ENCODE measurements at regions not wholly inside any gene's neighbourhood (a gene's known extent, or its start where the extent isn't known, plus 50 kb on each side); places are given as distances from the start of the nearest gene placed in this dataset.

DNA sequence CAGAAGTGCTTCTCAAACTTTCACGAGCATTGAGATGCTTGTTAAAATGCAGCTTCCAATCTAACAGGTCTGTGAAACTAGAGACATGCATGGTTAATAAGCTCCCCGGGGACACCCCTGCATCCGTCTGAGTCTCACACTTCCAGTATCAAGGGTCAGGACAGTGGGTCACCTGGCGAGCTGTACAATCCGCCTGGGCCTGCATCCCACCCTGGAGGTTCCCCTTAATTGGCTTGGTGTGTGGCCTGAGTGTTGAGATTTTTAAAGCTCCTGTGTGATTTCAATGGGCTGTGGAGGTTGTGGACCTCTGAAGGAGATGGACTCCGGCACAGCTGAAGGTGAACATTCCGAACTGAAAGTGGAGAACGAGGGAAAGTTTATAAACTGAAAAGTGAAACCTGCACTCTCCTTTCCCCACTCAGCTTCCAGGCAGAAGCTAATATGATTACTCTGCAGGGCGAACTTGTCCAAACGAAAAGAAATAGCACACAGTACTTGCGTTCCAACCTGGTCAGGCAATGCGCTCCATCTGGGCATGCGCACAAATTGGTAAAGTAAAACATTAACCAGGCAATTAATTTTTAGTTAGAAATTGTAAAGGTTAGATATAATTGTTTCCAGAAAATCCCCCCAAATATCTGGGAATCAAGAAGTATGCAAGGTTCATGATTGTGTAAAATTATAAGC lies 191.7 kb upstream of the ALKAL2 start:
- DNase-seq: no peak

DNA sequence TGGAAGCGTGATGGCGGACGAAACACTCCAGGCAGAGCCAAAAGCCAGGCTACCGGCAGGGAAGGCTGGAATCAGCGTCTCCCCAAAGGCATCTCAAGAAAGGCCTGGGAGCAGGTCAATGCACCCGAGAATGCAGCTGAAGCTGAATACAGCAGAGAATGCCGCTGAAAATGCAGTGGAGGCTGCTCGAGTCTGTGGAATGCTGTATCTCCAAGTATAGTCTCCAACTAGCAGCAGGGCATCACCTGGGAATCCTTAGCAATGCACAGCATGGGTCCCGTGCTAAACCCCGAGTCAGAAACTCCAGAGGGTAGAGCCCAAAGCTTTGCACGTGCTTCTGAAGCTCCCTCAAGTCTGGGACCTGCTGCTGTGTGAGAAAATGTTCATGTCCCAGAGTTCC lies 191.1 kb upstream of the ALKAL2 start:
- DNase-seq: no peak

DNA sequence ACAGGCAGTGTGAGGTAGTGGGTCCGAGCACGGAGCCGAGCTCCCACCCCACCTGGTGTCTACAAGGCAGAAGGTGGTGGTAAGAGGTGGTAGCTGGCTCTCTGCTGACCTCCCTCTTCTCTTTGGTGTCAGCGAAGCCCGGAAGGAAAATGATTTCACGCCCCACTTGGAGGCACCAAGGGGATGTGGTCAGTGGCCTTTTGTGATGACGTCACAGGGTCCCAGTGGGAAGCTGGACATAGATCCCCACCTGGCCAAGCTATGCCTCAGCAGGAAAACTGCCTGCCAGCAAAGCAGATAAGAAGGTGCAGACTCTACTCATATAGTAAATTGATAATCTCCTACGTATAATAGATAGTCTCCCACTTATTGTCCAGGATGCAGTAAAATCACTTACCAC lies 183.7 kb upstream of the ALKAL2 start:
- DNase-seq: no peak

DNA sequence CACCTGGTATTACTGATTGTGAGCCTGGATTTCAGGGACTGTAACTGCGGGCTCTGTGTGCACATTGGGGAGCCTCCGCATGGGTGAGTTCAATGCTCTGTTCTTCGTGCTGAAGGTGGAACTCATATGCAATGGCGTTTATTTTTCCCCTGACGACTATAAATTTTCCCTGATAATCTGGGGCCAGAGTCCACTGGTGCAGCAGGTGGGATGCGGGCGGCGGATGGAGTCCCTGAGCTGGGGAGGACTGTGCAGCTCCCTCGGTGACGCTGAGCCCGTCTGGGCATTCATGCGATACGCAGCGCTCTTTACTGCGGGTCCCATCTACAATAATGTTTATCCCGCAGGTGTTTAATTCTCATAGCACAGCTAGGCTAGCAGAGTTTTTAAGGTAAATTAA lies 181.6 kb upstream of the ALKAL2 start:
- no peak for DNase-seq

DNA sequence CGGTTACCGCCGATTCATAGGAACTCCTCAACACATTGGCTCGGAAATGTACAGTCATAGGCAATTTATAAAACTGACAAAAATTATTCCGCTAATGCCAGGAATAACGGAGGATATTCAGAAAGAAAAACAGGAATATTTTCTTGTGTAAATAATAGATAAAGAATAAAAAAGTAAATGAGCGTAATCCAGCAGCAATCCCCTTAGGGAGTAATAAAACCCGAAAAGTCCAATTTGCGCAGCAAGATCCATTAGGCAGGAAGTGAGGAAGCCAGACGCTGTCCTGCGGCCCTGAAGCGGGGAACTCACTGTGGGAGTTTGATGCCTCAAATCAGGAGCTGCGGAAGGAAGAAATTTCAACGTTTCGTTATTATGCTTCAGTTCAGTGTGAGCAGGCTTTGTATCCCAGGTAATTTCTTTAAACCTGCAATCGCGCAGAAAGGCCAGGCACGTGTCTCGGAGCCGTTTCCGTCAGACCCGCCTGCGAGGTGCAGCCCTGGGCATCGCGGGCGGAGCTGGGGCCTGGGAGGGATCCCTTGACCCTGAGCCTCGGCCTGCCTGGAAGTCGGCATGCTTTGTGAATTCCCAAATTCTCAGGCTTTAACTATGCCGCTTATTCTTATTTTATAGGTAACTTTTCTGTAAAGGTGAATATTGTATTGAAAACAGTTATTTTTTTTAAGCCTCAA lies 180.9 kb upstream of the ALKAL2 start:
- DNase-seq: no peak

DNA sequence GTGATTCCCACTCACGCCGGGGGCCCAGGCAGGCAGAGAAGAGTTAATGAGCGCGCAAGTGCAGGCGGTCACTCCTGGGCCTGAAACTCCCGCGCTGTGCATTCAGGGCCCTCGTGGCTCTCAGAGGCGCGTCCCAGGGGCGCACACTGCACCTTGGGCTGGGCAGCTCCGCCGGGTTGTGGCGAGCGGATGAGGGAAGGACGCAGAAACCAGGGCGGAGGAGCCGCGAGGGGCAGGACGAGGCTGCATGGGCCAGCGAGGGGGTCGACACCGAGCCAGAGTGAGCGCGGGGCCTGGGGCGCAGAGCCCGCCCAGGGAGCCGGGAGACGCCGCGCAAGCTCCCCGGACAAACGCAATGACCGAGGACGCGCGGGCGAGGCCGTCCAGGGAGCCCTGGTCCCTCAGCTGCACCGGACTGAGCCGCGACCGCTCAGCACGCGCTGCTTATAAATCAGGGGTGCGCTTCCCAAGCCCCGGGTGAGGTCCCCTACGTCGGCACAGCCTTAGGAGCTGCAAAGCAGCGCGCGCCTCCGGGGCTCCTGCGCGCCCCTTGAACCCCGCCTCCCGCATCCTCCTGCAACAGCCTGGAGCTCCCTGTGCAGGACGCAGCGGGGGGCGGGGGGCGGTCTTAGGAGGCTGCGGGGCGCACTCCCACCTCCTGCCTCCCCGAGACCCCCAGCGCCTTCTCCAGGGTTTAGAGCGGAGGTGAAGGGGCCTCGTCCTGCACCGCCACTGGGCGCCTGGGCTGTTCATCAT lies 180.2 kb upstream of the ALKAL2 start:
- DNase-seq: no peak

DNA sequence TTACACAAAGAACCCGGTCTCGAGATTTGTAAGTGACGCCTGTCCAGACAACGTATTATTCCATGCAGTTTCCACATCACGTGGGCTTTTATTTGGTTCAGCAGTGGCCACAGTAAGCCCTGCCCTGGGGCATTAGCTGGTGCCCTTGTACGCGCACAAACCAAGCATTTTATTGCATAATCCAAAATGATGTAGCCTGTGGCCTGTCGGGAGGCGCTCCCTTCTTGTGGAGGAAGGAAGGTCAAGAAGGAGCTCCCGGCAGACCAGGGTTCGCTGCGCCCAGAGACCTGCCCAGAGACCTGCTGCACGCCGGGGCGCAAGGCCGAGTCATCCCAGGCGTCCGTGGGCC lies 179.6 kb upstream of the ALKAL2 start:
- DNase-seq: no peak

DNA sequence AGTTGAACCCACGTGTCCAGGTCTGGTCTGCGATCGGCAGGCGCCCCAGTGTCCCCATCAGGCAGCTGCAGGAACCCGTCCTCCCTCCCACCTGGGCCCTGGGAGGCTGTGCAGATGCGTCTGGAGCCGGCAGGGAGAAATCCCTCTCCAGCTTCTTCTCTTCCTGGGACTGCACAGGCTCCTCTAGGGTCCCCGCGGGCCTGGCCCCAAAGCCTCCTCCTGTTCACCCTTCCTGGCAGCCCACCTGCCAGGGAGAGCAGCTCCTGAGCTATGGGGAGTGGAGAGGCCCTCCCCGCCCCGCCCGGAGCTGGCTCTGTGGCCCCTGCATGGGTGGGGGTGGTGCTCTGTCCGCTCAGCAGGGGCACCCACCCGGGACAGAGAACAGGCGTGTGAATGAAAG lies 179.2 kb upstream of the ALKAL2 start:
- no peak for DNase-seq

DNA sequence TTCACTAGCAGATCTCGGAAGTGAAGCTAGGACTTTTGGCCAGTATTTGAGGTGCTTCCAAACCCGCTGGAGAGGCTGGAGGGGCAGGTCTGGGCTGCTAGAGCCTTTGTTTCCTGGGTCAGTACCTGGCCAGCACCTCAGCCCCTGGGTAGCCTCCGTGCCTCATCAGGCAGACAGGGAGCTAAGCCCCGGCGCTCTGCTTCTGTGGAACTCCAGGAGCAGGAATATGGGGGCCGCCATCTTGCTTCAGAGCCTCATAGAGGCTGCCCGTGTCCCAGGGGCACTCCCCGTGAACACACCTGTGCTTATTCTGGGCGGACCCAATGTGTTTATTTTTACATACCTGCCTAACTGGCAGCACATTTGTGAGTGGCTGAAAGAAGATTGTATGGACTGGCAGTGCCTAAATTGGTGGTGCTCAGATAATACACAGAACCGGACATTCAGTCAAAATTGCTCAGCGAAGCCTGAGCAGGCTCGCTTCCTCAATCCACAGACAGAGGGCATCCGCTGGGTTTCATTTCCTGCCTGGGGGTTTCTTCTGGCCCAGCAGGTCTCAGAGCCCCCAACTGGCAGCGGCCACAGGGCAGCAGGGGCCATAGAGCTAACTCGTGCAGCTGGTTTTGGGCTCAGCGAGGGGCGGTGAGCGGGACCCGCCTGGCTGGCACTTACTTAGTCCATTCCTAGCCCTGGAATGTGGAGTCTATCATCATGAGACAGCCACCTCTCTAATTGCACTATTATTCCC lies 176.8 kb upstream of the ALKAL2 start:
- DNase-seq: no peak

DNA sequence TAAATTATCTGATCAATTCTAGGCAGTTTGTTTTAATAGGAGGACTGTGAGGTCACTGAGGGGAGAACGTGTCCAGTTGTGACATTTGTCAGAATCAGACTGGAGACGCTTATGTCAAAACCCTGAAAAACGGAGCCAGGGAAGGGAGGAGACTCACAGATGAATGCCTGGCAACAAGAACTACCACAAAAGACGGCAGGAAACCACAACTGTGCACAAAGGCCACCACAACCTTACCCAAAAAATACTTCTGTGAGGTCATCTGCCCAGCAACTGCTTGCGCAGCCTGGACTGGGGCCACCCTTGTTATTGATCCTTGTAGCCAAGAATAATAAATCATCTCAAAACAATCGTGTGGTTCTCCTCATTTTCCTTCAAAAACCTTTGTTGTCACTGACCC lies 173.0 kb upstream of the ALKAL2 start:
- DNase-seq: no peak

DNA sequence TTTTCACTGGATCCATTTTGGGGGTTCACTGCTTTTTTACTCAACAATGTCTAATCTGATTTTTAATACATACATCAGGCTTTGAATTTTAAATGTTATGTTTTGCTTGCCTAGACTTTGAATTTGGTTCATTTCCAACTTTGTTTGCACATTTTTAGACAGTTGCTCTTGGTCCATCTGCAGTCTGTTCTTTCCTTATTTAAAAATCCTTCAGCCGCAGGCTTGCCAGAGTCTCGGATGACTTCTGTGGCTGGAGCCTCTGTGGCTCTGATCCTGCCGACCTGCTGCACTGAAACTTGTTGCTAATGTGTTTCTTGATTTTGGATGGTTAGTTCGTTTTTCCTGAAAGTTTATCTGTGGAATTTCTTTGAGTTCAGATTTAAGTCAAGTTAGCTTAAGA lies 172.0 kb upstream of the ALKAL2 start:
- no peak for DNase-seq

DNA sequence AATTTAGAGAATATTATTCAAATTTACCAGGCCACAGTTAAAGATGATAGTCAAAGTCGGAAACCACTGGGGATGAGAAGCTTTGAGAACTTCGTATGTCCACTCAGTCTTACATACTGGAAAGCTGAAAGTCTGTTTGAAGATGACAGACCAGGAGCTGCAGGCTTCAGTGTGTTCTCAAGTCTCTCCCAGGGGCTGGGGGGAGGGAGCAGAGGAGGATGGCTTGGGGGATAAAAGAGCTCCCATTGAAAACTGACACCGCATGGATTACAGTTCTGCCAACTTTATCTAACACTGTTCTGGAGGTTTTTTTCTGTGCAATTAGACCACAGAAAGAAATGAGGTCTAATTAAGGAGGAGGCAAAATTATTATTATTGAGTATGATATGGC lies 170.5 kb upstream of the ALKAL2 start:
- no peak for DNase-seq

DNA sequence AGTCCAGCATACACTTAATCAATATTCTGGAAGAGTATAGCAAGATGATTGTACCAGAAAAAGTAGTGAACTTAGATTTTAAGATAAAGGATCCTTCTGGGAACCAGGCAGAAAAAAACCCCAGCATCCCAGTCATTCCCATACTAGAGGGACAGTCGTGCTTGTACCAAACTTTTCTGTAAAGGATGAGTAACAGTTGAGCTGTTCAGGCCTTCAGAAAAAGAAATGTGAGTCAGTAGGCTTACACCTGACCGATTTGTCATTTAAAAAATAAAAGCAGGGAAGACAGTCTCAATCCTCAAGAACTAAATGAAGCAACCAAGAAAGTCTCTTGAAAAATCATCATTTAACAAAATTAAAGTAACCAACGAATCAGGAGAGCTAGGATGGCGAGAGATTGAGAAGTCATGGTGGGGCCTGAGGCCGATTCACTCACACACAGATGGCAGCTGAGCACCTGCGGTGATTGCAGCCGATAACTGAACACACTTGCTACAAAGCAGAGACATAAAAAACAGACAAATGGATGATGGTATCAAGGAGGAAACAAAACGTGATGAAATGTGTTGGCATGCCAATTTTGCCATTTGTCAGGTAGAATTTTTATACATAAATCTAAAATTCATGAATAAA lies 170.0 kb upstream of the ALKAL2 start:
- no peak for DNase-seq

DNA sequence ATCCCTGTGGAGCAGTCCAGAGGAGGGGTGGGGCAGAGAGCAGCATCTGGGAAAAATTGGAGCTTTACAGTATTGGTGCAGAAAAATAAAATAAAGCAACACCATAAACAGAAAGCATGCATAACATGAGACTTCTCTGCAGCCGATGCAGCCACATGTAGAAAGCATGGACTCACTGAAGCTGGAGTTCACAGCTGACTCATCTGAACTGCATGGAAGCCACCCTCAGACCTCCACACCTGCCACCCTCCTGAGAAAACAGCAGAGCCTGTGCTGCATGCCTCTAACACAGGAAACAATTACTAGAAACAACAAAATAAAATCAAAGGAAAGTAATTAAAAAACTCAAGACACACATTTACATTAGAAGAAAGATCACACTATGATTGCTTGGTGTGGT lies 169.4 kb upstream of the ALKAL2 start:
- DNase-seq: no peak

DNA sequence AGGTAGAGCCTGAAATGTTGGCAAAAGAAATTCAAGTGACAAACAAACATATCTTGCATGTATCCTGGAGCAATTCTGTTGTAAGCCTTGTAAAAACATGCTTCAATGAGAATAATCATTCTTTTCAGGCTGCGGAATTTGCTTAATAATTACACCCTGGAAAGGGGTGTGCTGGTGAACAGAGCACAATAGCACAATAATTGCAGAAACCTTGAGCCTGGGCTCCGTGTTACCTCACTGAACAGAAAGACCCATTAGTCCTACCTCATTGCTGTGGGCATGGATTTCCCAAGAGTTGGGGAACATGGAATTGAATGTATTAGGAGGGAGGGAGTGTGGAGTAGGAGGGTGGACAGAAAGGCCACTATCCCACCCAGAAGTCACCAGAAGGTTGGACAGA lies 168.0 kb upstream of the ALKAL2 start:
- DNase-seq: no peak

DNA sequence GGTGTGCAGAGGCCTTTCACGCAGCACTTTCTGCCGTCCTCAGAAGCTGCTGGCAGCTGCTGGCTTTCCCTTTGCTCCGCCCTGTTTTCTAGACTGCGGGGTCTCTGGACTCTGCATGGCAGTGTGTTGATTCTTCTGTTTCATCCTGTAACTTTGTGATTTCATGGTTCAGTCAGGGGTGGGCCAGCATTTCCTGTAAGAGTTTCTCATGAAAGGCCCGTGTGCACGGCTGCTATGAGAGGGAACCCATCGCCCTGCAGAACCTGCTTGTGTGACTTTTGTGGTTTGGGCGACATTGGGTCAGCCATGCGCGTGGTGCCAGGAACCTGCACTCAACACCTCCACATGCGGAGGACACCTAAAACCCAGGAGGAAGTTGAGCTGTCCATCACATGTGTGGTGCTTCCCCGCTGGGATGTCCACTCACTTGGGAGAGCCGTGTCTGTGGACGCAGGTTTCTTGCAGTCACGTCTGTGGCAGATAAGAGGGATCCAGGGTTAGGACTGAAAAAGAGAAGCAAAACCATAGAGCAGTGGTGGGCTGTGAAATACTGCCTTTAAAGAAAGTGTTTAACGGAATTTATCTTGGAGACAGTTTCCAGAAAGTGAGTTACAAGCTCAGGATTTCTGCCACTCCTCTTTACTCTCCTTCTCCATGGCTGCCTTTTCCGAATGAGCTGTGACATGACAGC lies 167.3 kb upstream of the ALKAL2 start:
- DNase-seq: no peak

DNA sequence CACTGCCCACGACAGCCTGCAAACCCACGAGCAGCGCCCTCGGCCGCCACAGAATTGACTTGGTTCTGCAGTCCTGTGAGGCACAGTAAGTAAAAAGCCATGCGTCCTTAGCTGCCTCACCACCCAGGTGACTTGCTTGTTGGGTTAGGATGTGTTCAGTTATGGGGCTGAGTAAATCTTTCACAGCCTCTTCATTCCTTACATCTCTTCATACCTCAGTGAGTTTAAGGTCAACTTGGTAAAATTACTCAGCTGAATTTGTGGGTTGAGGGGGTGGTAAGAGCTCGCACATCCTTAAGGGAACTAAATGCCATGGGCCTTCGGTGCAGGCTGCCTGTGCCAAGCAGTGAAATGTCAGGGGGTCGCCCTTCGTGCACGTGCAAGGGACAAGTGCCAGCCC lies 165.2 kb upstream of the ALKAL2 start:
- DNase-seq: no peak

DNA sequence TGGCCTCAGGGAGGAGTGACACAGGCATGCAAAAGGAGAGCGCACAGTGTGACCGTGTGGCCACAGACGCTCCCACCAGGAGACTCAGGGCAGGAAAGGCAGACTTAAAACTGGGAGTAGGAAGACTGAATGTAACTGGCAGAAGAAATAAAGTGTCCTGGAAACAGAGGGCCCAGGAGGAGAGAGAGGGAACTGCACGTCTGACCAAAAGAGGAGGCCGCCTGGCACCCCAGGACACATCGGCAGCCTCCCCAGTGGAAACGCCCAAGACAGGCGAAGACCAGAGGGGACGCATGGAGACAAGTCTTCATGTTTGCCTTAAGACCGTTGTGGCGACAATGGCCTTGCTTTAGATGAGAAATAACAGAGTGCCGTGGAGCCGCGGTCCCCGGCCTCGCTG lies 163.6 kb upstream of the ALKAL2 start:
- no peak for DNase-seq

DNA sequence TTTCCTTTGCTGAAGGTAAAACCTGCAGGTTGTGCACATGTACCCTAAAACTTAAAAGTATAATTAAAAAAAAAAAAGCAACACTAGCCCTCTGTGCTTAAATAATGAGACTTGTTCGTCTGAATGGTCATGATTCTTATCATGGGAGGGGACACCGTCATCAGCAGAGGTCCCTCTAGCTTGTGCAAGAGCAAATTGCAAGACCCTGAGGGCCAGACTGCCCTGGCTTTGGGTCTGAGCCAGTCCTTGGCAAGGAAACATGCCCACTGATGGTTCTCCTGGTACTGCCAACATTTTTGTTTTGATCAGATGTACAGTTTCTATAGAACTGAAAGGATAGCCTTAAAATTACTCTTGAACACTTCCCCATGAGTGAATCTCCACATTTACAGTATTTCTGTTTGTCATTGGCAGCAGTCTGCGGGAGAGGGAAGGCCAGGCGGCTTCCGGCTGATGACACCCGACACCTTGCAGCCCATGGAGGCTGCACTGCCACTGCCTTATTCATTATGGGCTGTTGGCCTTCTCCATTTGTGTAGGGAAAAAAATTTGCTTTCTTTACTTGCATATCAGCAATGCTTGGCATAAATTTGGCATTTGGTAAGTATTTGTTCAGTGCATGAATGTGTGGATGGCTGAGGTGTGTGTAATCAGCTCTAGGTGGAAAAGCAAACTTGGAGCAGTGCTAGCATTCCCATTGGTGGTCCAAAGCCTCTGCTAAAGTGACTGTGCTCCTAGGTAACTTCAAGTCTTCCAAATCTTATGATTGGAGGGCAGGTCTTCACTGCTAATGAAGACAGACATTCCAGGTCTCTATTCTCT lies 161.6 kb upstream of the ALKAL2 start:
- DNase-seq: no peak

DNA sequence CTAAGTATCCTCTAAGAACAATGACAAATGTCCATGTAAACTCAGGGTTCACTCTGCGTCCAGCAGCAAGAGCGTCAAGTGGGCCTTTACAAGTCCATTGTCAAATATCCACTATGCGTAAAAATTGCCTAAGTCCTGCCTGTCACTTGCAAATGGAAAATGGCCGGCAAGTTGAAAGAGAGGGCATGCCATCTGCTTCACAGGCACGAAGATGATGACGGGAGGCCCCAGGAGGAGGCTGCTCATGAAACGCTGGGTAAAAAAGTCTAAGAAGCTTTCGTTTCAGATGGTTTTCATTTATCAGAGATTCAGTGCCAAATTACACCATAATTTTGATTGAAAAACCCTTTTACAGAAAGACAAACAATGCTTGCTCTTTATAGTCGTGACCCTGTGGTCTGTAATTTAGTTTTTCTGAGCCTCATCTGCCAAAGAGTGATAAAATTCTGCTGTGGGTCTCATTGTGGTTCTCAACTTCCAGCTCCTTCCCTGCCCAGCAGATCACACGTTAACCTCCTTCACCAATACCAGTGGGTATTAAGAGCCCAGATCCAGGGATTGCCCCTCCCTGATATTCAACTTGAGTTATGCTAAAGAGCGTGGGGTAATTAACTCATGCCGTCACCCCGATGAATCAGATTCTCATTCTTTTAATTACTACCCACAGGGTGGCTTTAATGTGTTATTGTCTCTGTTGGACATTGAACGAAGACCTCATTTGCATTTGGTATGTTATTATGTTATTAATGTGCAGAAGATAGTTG lies 160.2 kb upstream of the ALKAL2 start:
- no peak for DNase-seq

Data from occipital lobe (tissue), 1 donor.